ENCODE measurements at regions not wholly inside any gene's neighbourhood (a gene's known extent, or its start where the extent isn't known, plus 50 kb on each side); places are given as distances from the start of the nearest gene placed in this dataset.

GRCh38 chr7:131173145-131173890 lies 154.4 kb upstream of the MKLN1 start:
- DNase-seq (ENCODE audit: low read depth, low spot score) = no peak

GRCh38 chr7:131174391-131174790 lies 153.3 kb upstream of the MKLN1 start:
- DNase-seq (ENCODE audit: low read depth, low spot score) = no peak

DNA sequence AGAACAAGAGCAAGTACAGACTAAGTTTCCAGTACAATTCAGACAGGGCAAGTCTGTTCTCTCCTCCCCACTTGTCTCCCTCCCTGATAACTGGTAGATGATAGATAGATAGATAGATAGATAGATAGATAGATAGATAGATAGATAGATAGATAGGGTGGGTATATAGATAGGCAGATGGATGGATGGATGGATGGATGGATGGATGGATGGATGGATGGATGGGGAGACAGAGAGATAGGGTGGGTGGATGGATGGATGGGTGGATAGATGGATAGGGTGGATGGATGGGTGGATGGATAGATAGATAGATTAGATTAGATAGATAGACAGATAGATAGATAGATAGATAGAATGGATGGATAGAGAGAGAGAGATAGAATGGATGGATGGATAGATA lies 152.8 kb upstream of the MKLN1 start:
- DNase-seq (ENCODE audit: low read depth, low spot score) = no peak

GRCh38 chr7:131182446-131183058 lies 145.1 kb upstream of the MKLN1 start:
- DNase-seq (ENCODE audit: low read depth, low spot score) = no peak

GRCh38 chr7:131183072-131183471 lies 144.6 kb upstream of the MKLN1 start:
- DNase-seq (ENCODE audit: low read depth, low spot score) = no peak

GRCh38 chr7:131183611-131184119 lies 144.0 kb upstream of the MKLN1 start:
- no peak for DNase-seq (ENCODE audit: low read depth, low spot score)

DNA sequence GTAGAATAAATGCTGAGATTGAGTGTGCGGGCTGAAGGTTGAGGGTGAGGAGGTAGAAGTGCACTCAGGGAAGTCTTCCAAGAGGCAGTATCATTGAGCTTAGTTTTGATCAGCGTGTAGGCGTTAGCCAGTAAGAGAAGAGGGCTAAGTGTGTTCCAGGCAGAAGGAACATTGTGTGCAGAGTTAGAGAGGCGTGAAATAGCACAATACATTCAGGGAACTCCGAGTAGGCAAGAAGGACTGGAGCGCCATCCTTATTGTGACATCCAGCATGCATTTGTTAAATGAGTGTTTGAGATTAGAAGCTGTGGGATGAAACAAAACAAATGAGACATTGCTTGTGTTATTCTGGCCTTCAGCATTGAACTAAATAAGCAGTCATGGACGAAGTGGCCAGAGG lies 140.9 kb upstream of the MKLN1 start:
- no peak for DNase-seq (ENCODE audit: low read depth, low spot score)

DNA sequence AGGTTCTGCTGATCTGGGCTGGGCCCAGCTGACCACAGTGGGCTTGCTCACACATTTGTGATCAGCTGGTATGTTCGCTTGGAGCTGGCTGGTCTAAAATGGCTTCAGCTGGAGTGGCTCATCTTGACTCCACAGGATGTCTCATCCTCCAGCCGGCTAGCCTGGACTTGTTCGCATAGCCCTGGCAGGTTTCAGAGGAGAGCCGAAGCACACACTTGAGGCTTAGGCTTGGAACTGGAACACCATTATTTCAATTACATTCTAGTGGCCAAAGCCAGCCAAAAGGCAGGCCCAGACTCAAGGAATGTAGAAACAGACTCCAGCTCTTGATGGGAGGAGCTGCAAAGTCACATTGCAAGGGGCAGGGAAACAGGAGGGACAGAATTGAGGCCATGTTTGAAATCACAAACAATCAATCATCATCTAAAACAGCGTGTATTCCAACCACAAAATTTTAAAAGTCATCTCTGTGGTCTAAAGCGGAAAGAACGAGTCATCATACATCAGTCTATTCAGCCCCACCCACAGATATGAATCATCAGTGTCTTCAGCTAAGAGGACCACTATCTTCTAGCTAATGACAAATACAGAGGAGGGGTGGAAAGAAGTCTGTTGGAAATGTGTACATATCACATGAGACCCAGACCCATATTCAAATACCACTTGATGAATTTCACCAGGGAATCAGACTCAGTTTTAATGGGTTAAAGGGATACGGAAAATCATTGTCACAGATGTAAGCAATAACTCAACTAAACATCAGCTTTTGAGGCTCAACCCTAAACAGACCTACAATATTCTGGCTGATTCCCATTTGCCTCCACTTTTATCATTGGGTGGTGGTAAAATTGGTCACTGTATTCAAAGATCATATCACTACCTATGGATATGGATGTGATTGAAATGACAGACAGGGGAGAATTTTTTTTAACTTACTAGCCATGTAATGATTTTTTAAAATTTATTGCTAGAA lies 139.0 kb upstream of the MKLN1 start:
- peak; percentile 63 for DNase-seq (ENCODE audit: low read depth, low spot score)

DNA sequence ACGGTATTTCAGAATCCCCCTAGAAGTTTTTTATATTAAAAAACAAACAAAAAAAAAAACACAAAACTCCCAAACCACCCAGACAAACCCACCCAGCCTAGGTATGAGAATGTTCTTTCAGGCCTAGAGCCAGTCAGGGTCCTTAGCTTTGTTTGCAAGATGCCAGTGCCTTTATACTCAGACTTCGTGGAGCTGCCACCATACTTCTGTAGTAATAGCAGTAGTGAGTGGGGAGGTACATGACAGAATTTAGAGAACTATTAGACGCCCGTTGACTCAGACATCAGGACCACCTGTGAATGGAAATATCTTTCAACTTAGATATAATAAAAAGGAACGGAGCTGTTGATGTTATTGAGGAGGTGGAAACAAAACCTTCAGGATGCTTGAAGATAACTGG lies 138.2 kb upstream of the MKLN1 start:
- DNase-seq (ENCODE audit: low read depth, low spot score) = no peak

- no peak for DNase-seq (ENCODE audit: low read depth, low spot score)
These were observed 137.5 kb upstream of the MKLN1 start for GRCh38 chr7:131190146-131190545.

GRCh38 chr7:131190581-131190980 lies 137.1 kb upstream of the MKLN1 start:
- DNase-seq (ENCODE audit: low read depth, low spot score) = no peak

GRCh38 chr7:131194070-131194865 lies 133.4 kb upstream of the MKLN1 start:
- DNase-seq (ENCODE audit: low read depth, low spot score) = no peak

DNA sequence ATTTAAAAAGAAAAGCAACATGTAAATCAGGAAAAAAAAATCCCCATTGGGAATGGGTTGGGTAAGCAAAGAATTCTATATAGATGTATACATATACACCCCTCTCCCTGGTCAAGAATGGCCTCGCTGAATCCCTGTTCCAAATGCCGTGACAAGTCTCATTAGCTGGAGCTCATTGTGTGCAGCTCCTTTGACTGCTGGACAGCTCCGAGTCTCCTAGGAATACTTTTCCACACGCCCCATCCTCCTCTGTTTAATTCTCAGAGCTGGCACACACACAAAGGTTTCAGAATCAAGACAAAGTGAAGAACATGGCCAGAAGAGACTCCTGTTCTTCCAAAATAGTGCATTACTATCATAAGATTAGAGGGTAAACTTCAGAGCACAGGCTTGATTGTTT lies 130.9 kb upstream of the MKLN1 start:
- DNase-seq (ENCODE audit: low read depth, low spot score) = no peak

DNA sequence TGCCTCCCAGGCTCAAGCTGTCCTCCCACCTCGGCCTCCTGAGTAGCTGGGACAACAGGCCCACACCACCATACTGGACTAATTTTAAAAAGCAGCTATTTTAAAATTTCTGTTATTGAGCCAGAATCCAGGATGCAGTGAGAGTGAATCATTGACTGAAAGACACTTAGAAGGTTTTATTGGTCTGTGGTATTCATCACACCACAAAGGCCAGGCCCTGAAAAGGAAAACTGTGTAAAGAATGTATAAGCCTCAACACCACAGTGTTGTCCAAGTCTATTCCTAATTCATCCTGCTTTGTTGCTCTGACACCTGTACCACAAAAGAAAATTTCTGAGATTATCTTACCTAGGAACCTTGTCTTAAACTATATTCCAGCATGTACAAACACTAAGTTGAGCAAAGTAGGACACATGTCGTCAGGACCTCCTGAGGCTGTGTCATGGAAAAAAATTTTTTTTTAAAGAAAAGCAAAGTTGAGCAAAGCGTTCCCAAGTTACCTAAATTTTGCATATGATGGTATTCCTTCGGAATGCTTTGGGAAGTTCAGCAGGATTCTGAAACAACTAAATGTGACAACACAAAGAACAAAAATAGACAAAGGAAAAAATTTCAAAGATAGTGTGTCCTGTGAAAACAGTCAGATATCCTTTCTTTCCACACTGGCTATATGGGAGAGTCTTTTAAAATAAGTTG lies 129.6 kb upstream of the MKLN1 start:
- DNase-seq (ENCODE audit: low read depth, low spot score) = no peak

GRCh38 chr7:131202451-131202850 lies 125.2 kb upstream of the MKLN1 start:
- DNase-seq (ENCODE audit: low read depth, low spot score) = no peak

DNA sequence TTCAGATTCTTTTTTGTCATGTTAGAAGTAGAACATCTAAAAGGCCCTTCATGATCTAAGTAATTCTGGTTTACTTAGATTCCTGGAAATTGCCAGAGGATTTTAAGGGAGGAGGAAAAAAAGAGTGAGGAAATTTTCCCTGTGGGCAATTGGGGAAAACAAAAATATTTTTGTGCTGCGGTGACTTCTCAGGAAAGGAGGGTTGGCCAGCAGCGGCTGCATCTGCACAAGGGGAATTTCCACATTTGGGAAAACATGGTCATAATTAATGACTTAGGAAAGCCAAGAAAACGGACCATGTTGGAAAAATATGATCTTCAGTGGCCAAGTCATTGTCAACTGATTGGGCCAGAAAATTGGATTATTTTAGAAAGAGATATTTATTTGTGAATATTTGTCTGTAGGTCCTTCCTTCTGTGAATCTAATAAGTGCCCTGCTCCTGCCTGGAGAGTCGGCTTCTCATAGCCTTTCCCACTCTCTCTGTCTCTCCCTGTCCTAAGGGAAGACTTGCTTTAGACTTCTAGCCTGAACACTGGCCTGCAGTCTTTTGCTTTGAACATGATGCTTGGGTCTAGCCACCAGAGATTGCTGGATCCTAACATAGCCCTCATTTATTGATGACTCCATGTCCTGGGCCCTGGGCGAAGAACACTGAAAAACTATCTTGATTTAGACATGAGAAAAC lies 124.2 kb upstream of the MKLN1 start:
- no peak for DNase-seq (ENCODE audit: low read depth, low spot score)

- no peak for DNase-seq (ENCODE audit: low read depth, low spot score)
These were observed 118.9 kb upstream of the MKLN1 start for GRCh38 chr7:131208777-131209176.

DNA sequence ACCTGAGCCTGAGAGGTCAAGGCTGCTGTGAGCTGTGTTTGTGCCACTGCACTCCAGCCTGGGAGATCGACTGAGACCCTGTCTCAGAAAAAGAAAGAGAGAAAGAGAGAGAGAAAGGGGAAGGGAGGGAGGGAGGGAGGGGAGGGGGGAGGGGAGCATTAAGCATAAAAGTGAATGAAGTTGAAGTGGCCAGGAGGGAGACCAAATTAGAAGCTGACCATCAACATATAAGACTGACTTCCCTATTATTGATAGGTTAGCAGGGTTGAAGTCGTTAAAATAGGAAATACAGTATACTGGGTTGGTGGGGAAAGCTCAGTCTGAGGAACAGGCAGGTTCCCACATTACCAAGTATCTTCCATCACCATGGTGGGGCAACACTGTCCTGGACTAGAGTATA lies 117.1 kb upstream of the MKLN1 start:
- DNase-seq (ENCODE audit: low read depth, low spot score) = no peak

DNA sequence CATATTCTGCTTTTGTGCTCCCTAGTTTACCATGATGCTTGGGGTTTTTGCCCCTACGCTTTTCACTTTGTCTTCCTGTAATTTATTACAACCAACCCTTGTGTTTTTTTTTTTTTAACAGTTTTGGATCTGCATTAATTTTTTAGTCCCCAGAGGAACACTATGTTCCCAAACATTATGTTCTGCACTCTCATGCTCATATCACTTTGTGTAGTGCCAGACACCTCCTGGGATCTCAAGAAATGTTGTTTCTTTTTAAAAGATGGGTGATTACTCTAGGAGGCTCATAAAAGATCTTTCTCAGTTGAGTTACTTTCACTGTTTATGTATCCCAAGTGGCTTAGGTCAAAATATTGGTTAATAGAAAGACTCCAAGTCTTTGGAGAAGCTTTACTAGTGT lies 116.2 kb upstream of the MKLN1 start:
- DNase-seq (ENCODE audit: low read depth, low spot score) = no peak

DNA sequence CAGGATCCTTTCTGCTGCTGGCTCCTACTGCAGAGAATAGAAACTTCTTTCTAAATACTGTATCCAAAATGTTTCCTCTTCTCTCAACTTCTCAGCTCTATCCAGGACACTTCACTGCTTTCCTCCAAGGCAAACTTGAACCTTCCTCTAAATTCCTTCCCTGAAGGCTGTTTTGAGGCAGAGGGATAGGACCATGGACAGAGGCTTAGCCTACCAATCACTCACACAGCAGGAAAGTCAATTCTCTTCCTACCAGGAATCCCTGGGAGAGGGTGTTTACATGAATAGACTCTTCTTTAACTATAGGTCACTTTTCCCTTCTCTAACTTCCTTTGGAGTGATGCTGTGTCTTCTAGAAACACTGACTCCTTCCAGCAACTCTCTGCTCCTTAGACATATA lies 115.6 kb upstream of the MKLN1 start:
- DNase-seq (ENCODE audit: low read depth, low spot score) = no peak
